ENCODE measurements at regions not wholly inside any gene's neighbourhood (a gene's known extent, or its start where the extent isn't known, plus 50 kb on each side); places are given as distances from the start of the nearest gene placed in this dataset.

- no peak for DNase-seq
- no CpG with 5 or more reads among the region's 1 CpG for WGBS (ENCODE audit: extremely low coverage, insufficient coverage, insufficient read length)
- Histone ChIP-seq H3K4me2 (ENCODE audit: low read length) (no peak overlapping the region), H3K36me3 (ENCODE audit: control insufficient read depth in 1 of 2, insufficient read depth in 2 of 2, low read length in 2 of 2) (no peaks in the 10 kb centered on the region), H4K8ac (ENCODE audit: low read depth, low read length) (no peak overlapping the region), H3K14ac (ENCODE audit: low read length) (no peak overlapping the region), H3K27me3 (ENCODE audit: insufficient read depth, low read length) (no peaks in the 10 kb centered on the region), H2BK120ac (ENCODE audit: insufficient read depth, low read length, poor library complexity) (no peak overlapping the region), H3K4me3 (ENCODE audit: low read depth, low read length) (no peak overlapping the region), H3K4me1 (ENCODE audit: control insufficient read depth in 1 of 2, insufficient read depth in 2 of 2, low read length in 2 of 2) (no peaks in the 10 kb centered on the region), H3K79me2 (ENCODE audit: control insufficient read depth, insufficient read depth, low read length, poor library complexity) (no peaks in the 10 kb centered on the region), H4K12ac (ENCODE audit: low read depth, low read length) (no peak overlapping the region), H3K9me3 (ENCODE audit: insufficient read depth, low read depth, low read length) (no peaks in the 10 kb centered on the region), H3K9ac (ENCODE audit: low read length) (no peak overlapping the region), H2BK5ac (ENCODE audit: low read depth, low read length, poor library complexity) (no peak overlapping the region), H2AK5ac (ENCODE audit: low read length) (no peak overlapping the region), H3K27ac (ENCODE audit: low read depth, low read length) (no peak overlapping the region), H2BK12ac (ENCODE audit: low read length) (no peak overlapping the region), H3K18ac (ENCODE audit: low read length) (no peak overlapping the region), H3K4ac (ENCODE audit: low read depth, low read length) (no peak overlapping the region), H3K79me1 (ENCODE audit: low read length) (no peaks in the 10 kb centered on the region), H3K23ac (ENCODE audit: low read length) (no peak overlapping the region), H4K91ac (ENCODE audit: low read depth, low read length) (no peak overlapping the region), H2AFZ (ENCODE audit: insufficient read depth, low read length, poor library complexity) (no peak overlapping the region)
These were observed 604.7 kb upstream of the PLXNA2 start for GRCh38 chr1:208848854-208849253.

GRCh38 chr1:208850442-208850841 is 606.3 kb upstream of the PLXNA2 start:
- Histone ChIP-seq H3K23ac (ENCODE audit: low read length) (no peak overlapping the region), H3K27me3 (ENCODE audit: insufficient read depth, low read length) (no peaks in the 10 kb centered on the region), H3K18ac (ENCODE audit: low read length) (no peak overlapping the region), H3K4me1 (ENCODE audit: control insufficient read depth in 1 of 2, insufficient read depth in 2 of 2, low read length in 2 of 2) (no peaks in the 10 kb centered on the region), H2BK120ac (ENCODE audit: insufficient read depth, low read length, poor library complexity) (no peak overlapping the region), H3K9me3 (ENCODE audit: insufficient read depth, low read depth, low read length) (no peaks in the 10 kb centered on the region), H3K14ac (ENCODE audit: low read length) (no peak overlapping the region), H3K9ac (ENCODE audit: low read length) (no peak overlapping the region), H2AFZ (ENCODE audit: insufficient read depth, low read length, poor library complexity) (no peak overlapping the region), H4K8ac (ENCODE audit: low read depth, low read length) (no peak overlapping the region), H3K4me3 (ENCODE audit: low read depth, low read length) (no peak overlapping the region), H2AK5ac (ENCODE audit: low read length) (no peak overlapping the region), H3K36me3 (ENCODE audit: control insufficient read depth in 1 of 2, insufficient read depth in 2 of 2, low read length in 2 of 2) (no peaks in the 10 kb centered on the region), H3K4me2 (ENCODE audit: low read length) (no peak overlapping the region), H2BK5ac (ENCODE audit: low read depth, low read length, poor library complexity) (no peak overlapping the region), H3K79me1 (ENCODE audit: low read length) (no peaks in the 10 kb centered on the region), H2BK12ac (ENCODE audit: low read length) (no peak overlapping the region), H4K91ac (ENCODE audit: low read depth, low read length) (no peak overlapping the region), H3K4ac (ENCODE audit: low read depth, low read length) (no peak overlapping the region), H4K12ac (ENCODE audit: low read depth, low read length) (no peak overlapping the region), H3K27ac (ENCODE audit: low read depth, low read length) (no peak overlapping the region), H3K79me2 (ENCODE audit: control insufficient read depth, insufficient read depth, low read length, poor library complexity) (no peaks in the 10 kb centered on the region)
- no peak for DNase-seq
- WGBS (ENCODE audit: extremely low coverage, insufficient coverage, insufficient read length): no CpG with 5 or more reads among the region's 5 CpGs

GRCh38 chr1:208851366-208851765 is 607.2 kb upstream of the PLXNA2 start:
- Histone ChIP-seq H2AFZ (ENCODE audit: insufficient read depth, low read length, poor library complexity) (no peak overlapping the region), H3K9ac (ENCODE audit: low read length) (no peak overlapping the region), H3K18ac (ENCODE audit: low read length) (no peak overlapping the region), H3K23ac (ENCODE audit: low read length) (no peak overlapping the region), H2AK5ac (ENCODE audit: low read length) (no peak overlapping the region), H3K4me2 (ENCODE audit: low read length) (no peak overlapping the region), H3K27ac (ENCODE audit: low read depth, low read length) (no peak overlapping the region), H2BK120ac (ENCODE audit: insufficient read depth, low read length, poor library complexity) (no peak overlapping the region), H3K9me3 (ENCODE audit: insufficient read depth, low read depth, low read length) (no peaks in the 10 kb centered on the region), H3K36me3 (ENCODE audit: control insufficient read depth in 1 of 2, insufficient read depth in 2 of 2, low read length in 2 of 2) (no peaks in the 10 kb centered on the region), H3K4ac (ENCODE audit: low read depth, low read length) (no peak overlapping the region), H3K79me1 (ENCODE audit: low read length) (no peaks in the 10 kb centered on the region), H4K12ac (ENCODE audit: low read depth, low read length) (no peak overlapping the region), H2BK5ac (ENCODE audit: low read depth, low read length, poor library complexity) (no peak overlapping the region), H3K4me3 (ENCODE audit: low read depth, low read length) (no peak overlapping the region), H3K27me3 (ENCODE audit: insufficient read depth, low read length) (no peaks in the 10 kb centered on the region), H3K4me1 (ENCODE audit: control insufficient read depth in 1 of 2, insufficient read depth in 2 of 2, low read length in 2 of 2) (no peaks in the 10 kb centered on the region), H2BK12ac (ENCODE audit: low read length) (no peak overlapping the region), H3K79me2 (ENCODE audit: control insufficient read depth, insufficient read depth, low read length, poor library complexity) (no peaks in the 10 kb centered on the region), H3K14ac (ENCODE audit: low read length) (no peak overlapping the region), H4K8ac (ENCODE audit: low read depth, low read length) (no peak overlapping the region), H4K91ac (ENCODE audit: low read depth, low read length) (no peak overlapping the region)
- no peak for DNase-seq
- no CpG with 5 or more reads among the region's 2 CpGs for WGBS (ENCODE audit: extremely low coverage, insufficient coverage, insufficient read length)

GRCh38 chr1:208852911-208853310 is 608.7 kb upstream of the PLXNA2 start:
- no CpG with 5 or more reads among the region's 3 CpGs for WGBS (ENCODE audit: extremely low coverage, insufficient coverage, insufficient read length)
- no peak overlapping the region for H2AK5ac ChIP-seq (ENCODE audit: low read length)
- no peak overlapping the region for H2BK12ac ChIP-seq (ENCODE audit: low read length)
- DNase-seq: no peak
- no peak overlapping the region for H3K14ac ChIP-seq (ENCODE audit: low read length)
- no peak overlapping the region for H4K8ac ChIP-seq (ENCODE audit: low read depth, low read length)
- H2BK120ac ChIP-seq (ENCODE audit: insufficient read depth, low read length, poor library complexity): no peak overlapping the region
- H3K9me3 ChIP-seq (ENCODE audit: insufficient read depth, low read depth, low read length): no peaks in the 10 kb centered on the region
- H3K18ac ChIP-seq (ENCODE audit: low read length): no peak overlapping the region
- H3K4me3 ChIP-seq (ENCODE audit: low read depth, low read length): no peak overlapping the region
- H3K36me3 ChIP-seq (ENCODE audit: control insufficient read depth in 1 of 2, insufficient read depth in 2 of 2, low read length in 2 of 2): no peaks in the 10 kb centered on the region
- H4K91ac ChIP-seq (ENCODE audit: low read depth, low read length): no peak overlapping the region
- no peaks in the 10 kb centered on the region for H3K27me3 ChIP-seq (ENCODE audit: insufficient read depth, low read length)
- H3K79me2 ChIP-seq (ENCODE audit: control insufficient read depth, insufficient read depth, low read length, poor library complexity): no peaks in the 10 kb centered on the region
- H2AFZ ChIP-seq (ENCODE audit: insufficient read depth, low read length, poor library complexity): no peak overlapping the region
- no peak overlapping the region for H3K9ac ChIP-seq (ENCODE audit: low read length)
- H2BK5ac ChIP-seq (ENCODE audit: low read depth, low read length, poor library complexity): no peak overlapping the region
- H3K4ac ChIP-seq (ENCODE audit: low read depth, low read length): no peak overlapping the region
- H3K4me1 ChIP-seq (ENCODE audit: control insufficient read depth in 1 of 2, insufficient read depth in 2 of 2, low read length in 2 of 2): no peaks in the 10 kb centered on the region
- H3K4me2 ChIP-seq (ENCODE audit: low read length): no peak overlapping the region
- H4K12ac ChIP-seq (ENCODE audit: low read depth, low read length): no peak overlapping the region
- H3K23ac ChIP-seq (ENCODE audit: low read length): no peak overlapping the region
- no peaks in the 10 kb centered on the region for H3K79me1 ChIP-seq (ENCODE audit: low read length)
- H3K27ac ChIP-seq (ENCODE audit: low read depth, low read length): no peak overlapping the region
